SK-N-SH (cell line): ENCODE measurements at regions not wholly inside any gene's neighbourhood (a gene's known extent, or its start where the extent isn't known, plus 50 kb on each side); places are given as distances from the start of the nearest gene placed in this dataset.

Source experiments
- CTCF ChIA-PET: fragments of 300-600, 350-600 bp; formaldehyde crosslinking; extraction: SDS; loops from one replicate; lab custom pipeline; 2021; lab: Yijun Ruan, JAX
- POLR2A ChIA-PET: fragments of 350-600 bp; sonication (Branson Sonifier 250); formaldehyde crosslinking; extraction: SDS; loops from one replicate; lab custom pipeline; 2020; ENCODE audit warnings: antibody characterized with exemption, inconsistent platforms; lab: Yijun Ruan, JAX
- DNase-seq: peaks from one replicate; pipeline ENCODE4 v3.0.0; 2012
- H2AFZ ChIP-seq: fragments of 200-600 bp; sonication (generic); 2 replicates; pipeline ENCODE4 v1.8.1; 2016; ENCODE audit warnings: antibody characterized with exemption, mild to moderate bottlenecking, low read depth
- H3F3A ChIP-seq: fragments of 200-600 bp; sonication (generic); replicated peaks from 2 replicates; pipeline ENCODE3; 2016; ENCODE audit warnings: antibody characterized with exemption, mild to moderate bottlenecking; ENCODE audit not compliant: insufficient read depth
- H3K27ac ChIP-seq, 2 experiments: fragments of 200-500 bp in 1 of 2; fragments of 200-600 bp in 1 of 2; sonication (Bioruptor generic) in 1 of 2; sonication (generic), shearing (Covaris generic) in 1 of 2; 2 replicates each; pipeline versions ENCODE4 v1.5.1 to v1.6.1; 2014 to 2016; ENCODE audit warnings: low read depth in 2 of 2, inconsistent platforms in 1 of 2, low read length in 1 of 2, mild to moderate bottlenecking in 1 of 2, mixed read lengths in 1 of 2
- H3K27me3 ChIP-seq: fragments of 200-600 bp; sonication (generic), shearing (Covaris generic); 2 replicates; pipeline ENCODE4 v1.6.1; 2016; ENCODE audit warnings: mixed run types; ENCODE audit not compliant: insufficient read depth
- H3K36me3 ChIP-seq, 2 experiments: fragments of 200-500 bp in 1 of 2; fragments of 200-600 bp in 1 of 2; sonication (Bioruptor generic) in 1 of 2; sonication (generic) in 1 of 2; replicated peaks in 1 of 2; 2 replicates each; pipeline versions ENCODE3 to v1.5.1; 2014 to 2016; ENCODE audit warnings: low read length in 1 of 2, mild to moderate bottlenecking in 1 of 2; ENCODE audit not compliant: insufficient read depth in 2 of 2, control insufficient read depth in 1 of 2
- H3K4me1 ChIP-seq, 2 experiments: fragments of 200-500 bp in 1 of 2; fragments of 200-600 bp in 1 of 2; sonication (Bioruptor generic) in 1 of 2; sonication (generic), shearing (Covaris generic) in 1 of 2; 2 replicates each; pipeline versions ENCODE4 v1.5.1 to v1.6.1; 2014 to 2016; ENCODE audit warnings: low read depth in 1 of 2, low read length in 1 of 2, mixed run types in 1 of 2; ENCODE audit not compliant: insufficient read depth in 2 of 2, control insufficient read depth in 1 of 2
- H3K4me2 ChIP-seq: fragments of 200-600 bp; sonication (generic), shearing (Covaris generic); 2 replicates; pipeline ENCODE4 v1.6.1; 2017; ENCODE audit warnings: mixed run types
- H3K4me3 ChIP-seq, 2 experiments: fragments of 200-500 bp in 1 of 2; fragments of 200-600 bp in 1 of 2; sonication (Bioruptor generic) in 1 of 2; sonication (generic), shearing (Covaris generic) in 1 of 2; 2 replicates each; pipeline versions ENCODE4 v1.5.1 to v1.8.1; 2014 to 2016; ENCODE audit warnings: low read depth in 2 of 2, inconsistent platforms in 1 of 2, low read length in 1 of 2, mild to moderate bottlenecking in 1 of 2, mixed read lengths in 1 of 2, moderate library complexity in 1 of 2
- H3K79me2 ChIP-seq: fragments of 200-600 bp; sonication (generic); 2 replicates; pipeline ENCODE4 v1.8.1; 2017; ENCODE audit warnings: mild to moderate bottlenecking; ENCODE audit not compliant: insufficient read depth
- H3K9ac ChIP-seq: fragments of 200-600 bp; sonication (generic); 2 replicates; pipeline ENCODE4 v1.6.1; 2017; ENCODE audit warnings: mixed run types
- H3K9me2 ChIP-seq: fragments of 200-600 bp; sonication (generic); 2 replicates; pipeline ENCODE4 v1.6.1; 2017; ENCODE audit warnings: mixed run types
- H3K9me3 ChIP-seq: fragments of 200-600 bp; sonication (generic); 2 replicates; pipeline ENCODE4 v1.6.1; 2017; ENCODE audit warnings: mixed run types, mild to moderate bottlenecking, moderate library complexity
- H4K20me1 ChIP-seq: fragments of 200-600 bp; sonication (generic); 2 replicates; pipeline ENCODE4 v1.6.1; 2017; ENCODE audit warnings: mild to moderate bottlenecking, mixed run types; ENCODE audit not compliant: insufficient read depth
- ELF1 ChIP-seq: IDR thresholded peaks from 2 replicates; pipeline ENCODE4 v1.4.0; 2012
- EP300 ChIP-seq, 2 experiments: IDR thresholded peaks; 2 replicates each; pipeline versions ENCODE4 v1.4.0 to v1.6.1; 2012; ENCODE audit warnings: borderline replicate concordance in 1 of 2, low read depth in 1 of 2, low read length in 1 of 2
- FOXM1 ChIP-seq: IDR thresholded peaks from 2 replicates; pipeline ENCODE4 v1.4.0; 2012; ENCODE audit warnings: low read depth, mild to moderate bottlenecking
- MEF2A ChIP-seq: IDR thresholded peaks from 2 replicates; pipeline ENCODE4 v1.4.0; 2012; ENCODE audit warnings: low read depth, borderline replicate concordance
- NFIC ChIP-seq: IDR thresholded peaks from 2 replicates; pipeline ENCODE4 v1.4.0; 2012; ENCODE audit warnings: borderline replicate concordance
- RFX5 ChIP-seq: IDR thresholded peaks from 2 replicates; pipeline ENCODE4 v1.6.1; 2012; ENCODE audit warnings: mild to moderate bottlenecking, improper control_type of control experiment, low read length
- RXRA ChIP-seq: IDR thresholded peaks from 2 replicates; pipeline ENCODE4 v1.4.0; 2012; ENCODE audit warnings: low read depth, mild to moderate bottlenecking, borderline replicate concordance
- TCF12 ChIP-seq: IDR thresholded peaks from 2 replicates; pipeline ENCODE4 v1.4.0; 2012
- WGBS: methylation state at CpG from one replicate; pipeline ENCODE4 v1.1.6; 2017; ENCODE audit warnings: low lambda C conversion rate; 5-methylcytosine and 5-hydroxymethylcytosine counted together
- TF ChIP-seq, protein P1 (sequence below): fragments of 150-350 bp; IDR thresholded peaks from 2 replicates; pipeline ENCODE4 v1.6.1; 2017; ENCODE audit warnings: antibody characterized with exemption, low read length, low read depth, borderline replicate concordance

DNA sequence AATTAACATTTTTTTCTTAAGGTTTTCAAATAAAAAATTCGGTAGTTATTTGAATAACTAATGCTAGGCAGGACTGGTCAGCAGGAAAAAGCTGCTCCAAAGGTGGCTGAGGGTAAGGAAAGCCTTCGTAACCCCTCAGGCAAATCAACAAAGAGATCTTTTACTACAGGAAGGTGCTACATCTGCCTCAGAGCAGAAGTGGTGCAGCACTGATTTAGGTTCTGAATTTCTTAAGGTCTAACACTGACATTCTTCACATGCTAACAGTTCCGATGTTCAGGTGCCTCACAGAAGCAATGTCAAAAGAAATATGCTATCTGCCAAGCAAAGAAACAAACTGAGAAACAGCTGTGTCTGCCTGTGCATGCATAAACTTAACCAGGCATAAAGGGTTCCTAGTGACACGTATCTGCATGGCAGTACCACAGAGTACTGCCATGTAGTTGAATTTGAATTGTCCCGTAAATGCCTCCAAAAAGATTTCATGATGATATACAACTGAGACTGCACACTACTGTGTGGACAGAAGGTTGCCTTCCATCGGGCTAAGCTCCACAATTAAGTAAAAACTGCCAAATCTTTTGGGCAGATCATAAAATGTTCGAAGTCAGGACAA, 275.0 kb upstream of the NSMCE3 start:
- Histone ChIP-seq H3K4me1 (no peaks in the 10 kb centered on the region), H3K9me3 (no peaks in the 10 kb centered on the region), H3K4me2 (no peak overlapping the region), H3F3A (no peaks in the 10 kb centered on the region), H3K27me3 (no peaks in the 10 kb centered on the region), H3K79me2 (no peaks in the 10 kb centered on the region), H3K4me3 (no peak overlapping the region), H3K27ac (no peak overlapping the region), H2AFZ (no peak overlapping the region), H3K9me2 (no peaks in the 10 kb centered on the region), H3K36me3 (no peaks in the 10 kb centered on the region), H4K20me1 (no peaks in the 10 kb centered on the region), H3K9ac (no peak overlapping the region)
- no peak for TF ChIP-seq TCF12
- WGBS = 6% methylated on average over 7 of the region's 7 CpGs
- ChIA-PET CTCF (interaction anchor here (0.7 to 1.7 kb wide), 2 partner anchors 12 to 405 kb away, joined by 3 to 4 read pairs; no protein-coding TSS in a partner anchor), POLR2A (no interaction called here)
- DNase-seq = no peak

DNA sequence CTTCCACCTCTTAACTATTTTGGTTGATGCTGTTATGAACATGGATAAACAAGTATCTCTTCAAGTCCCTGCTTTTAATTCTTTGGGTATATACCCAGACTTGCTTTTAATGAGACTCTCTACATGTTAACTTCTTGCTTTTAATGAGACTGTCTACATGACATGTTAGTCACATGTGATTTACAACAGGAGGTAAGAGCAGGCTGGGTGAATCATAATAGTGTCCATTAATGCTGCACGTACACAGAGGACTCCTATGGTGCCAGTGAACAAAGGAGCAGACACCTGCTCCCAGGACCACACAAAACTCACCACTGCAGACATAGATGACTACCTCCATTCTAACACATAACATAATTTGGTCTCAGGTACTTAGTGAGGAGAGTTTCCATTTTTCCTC, 273.4 kb upstream of the NSMCE3 start:
- H3K27me3 ChIP-seq = no peaks in the 10 kb centered on the region
- no peak overlapping the region for H2AFZ ChIP-seq
- no peaks in the 10 kb centered on the region for H3K4me1 ChIP-seq
- H3K36me3 ChIP-seq = no peaks in the 10 kb centered on the region
- no peak overlapping the region for H3K9ac ChIP-seq
- ChIA-PET CTCF (no interaction called here), POLR2A (no interaction called here)
- DNase-seq = no peak
- H3K9me2 ChIP-seq = no peaks in the 10 kb centered on the region
- no peak for TF ChIP-seq FOXM1
- TF ChIP-seq MEF2A = no peak
- no peak for TF ChIP-seq EP300 (IDR thresholded peaks at IDR 0.05; ENCODE audit: borderline replicate concordance in 1 of 2, low read depth in 1 of 2, low read length in 1 of 2)
- no peak for TF ChIP-seq RFX5
- no peaks in the 10 kb centered on the region for H3K79me2 ChIP-seq
- WGBS = 6% methylated on average over 1 of the region's 1 CpG
- H3K4me3 ChIP-seq = no peak overlapping the region
- H3K9me3 ChIP-seq = no peaks in the 10 kb centered on the region
- no peak overlapping the region for H3K27ac ChIP-seq
- H4K20me1 ChIP-seq = no peaks in the 10 kb centered on the region
- no peak overlapping the region for H3K4me2 ChIP-seq
- no peaks in the 10 kb centered on the region for H3F3A ChIP-seq

DNA sequence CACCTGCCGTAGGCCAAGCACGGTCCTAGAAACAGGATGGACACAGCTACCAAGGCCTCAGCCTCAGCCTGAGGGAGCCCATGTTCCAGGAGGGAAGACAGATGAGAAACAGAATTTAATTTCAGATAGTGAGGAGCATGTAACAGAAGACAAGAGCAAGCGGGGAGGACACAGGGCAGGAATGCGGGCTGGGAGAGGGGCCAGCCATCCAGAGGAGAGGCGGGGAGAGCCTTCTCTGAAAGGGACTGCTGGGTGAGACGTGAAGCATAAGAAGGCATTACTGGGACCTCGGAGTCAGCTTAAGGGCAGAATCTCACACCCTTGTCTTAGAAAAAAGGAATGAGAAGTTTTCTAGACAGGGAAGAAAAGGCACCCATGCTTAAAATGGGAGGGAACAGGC, 271.7 kb upstream of the NSMCE3 start:
- Histone ChIP-seq H3K9ac (no peak overlapping the region), H3K27me3 (no peaks in the 10 kb centered on the region), H3K27ac (no peak overlapping the region), H3K4me3 (no peak overlapping the region), H3K4me1 (no peaks in the 10 kb centered on the region), H3K4me2 (no peak overlapping the region), H3K36me3 (no peaks in the 10 kb centered on the region), H3K9me3 (no peaks in the 10 kb centered on the region)
- no peak for DNase-seq
- POLR2A ChIA-PET = no interaction called here
- CTCF ChIA-PET = no interaction called here
- 54% methylated on average over 7 of the region's 7 CpGs for WGBS
- no peak for TF ChIP-seq NFIC
- TF ChIP-seq TCF12 = no peak
- TF ChIP-seq ELF1 = no peak
- no peak for TF ChIP-seq RXRA
- TF ChIP-seq, all 33 proteins: peak for 0
- Histone ChIP-seq H3K9me2 (no peaks in the 10 kb centered on the region), H4K20me1 (no peaks in the 10 kb centered on the region), H3K79me2 (no peaks in the 10 kb centered on the region), H2AFZ (no peak overlapping the region), H3F3A (no peaks in the 10 kb centered on the region)

DNA sequence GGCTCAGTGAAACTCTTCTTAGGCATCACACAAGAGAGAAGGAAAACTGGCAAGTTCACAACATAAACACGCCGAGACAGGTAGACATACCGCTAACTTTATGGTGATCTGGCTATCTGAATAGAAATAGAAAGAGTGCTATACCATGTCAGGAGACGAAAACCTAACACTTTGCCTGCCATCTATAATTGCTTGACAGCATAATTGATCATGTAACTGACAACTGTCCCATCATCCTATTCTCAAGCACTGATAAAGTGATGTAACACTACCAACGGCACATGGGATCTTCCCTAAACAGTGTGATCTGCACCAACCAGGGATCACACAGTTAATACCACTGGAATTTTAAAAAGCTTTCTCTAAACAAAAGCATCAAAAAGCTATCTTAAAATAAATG, 270.9 kb upstream of the NSMCE3 start:
- DNase-seq = no peak
- Histone ChIP-seq H3K27me3 (no peaks in the 10 kb centered on the region), H3K4me1 (no peaks in the 10 kb centered on the region), H3F3A (no peaks in the 10 kb centered on the region), H3K9ac (no peak overlapping the region), H3K9me2 (no peaks in the 10 kb centered on the region), H3K79me2 (no peaks in the 10 kb centered on the region), H3K4me3 (no peak overlapping the region), H4K20me1 (no peaks in the 10 kb centered on the region), H2AFZ (no peak overlapping the region), H3K36me3 (no peaks in the 10 kb centered on the region), H3K27ac (no peak overlapping the region), H3K4me2 (no peak overlapping the region), H3K9me3 (no peaks in the 10 kb centered on the region)
- 52% methylated on average over 5 of the region's 5 CpGs for WGBS
- TF ChIP-seq, protein P1, sequence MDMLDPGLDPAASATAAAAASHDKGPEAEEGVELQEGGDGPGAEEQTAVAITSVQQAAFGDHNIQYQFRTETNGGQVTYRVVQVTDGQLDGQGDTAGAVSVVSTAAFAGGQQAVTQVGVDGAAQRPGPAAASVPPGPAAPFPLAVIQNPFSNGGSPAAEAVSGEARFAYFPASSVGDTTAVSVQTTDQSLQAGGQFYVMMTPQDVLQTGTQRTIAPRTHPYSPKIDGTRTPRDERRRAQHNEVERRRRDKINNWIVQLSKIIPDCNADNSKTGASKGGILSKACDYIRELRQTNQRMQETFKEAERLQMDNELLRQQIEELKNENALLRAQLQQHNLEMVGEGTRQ = no peak
- CTCF ChIA-PET = no interaction called here
- POLR2A ChIA-PET = no interaction called here
